Left ventricle myocardium inferior (tissue), 1 donor: ENCODE measurements at regions not wholly inside any gene's neighbourhood (a gene's known extent, or its start where the extent isn't known, plus 50 kb on each side); places are given as distances from the start of the nearest gene placed in this dataset.
"Not testable (repeated sequence)": the region's sequence is repeated elsewhere in the genome, so short reads cannot be mapped to it uniquely, and the experiment has no call there.

Experiments
- DNase-seq: peaks from one replicate; pipeline ENCODE4 v3.0.0-alpha.2; 2020
- H3K27ac ChIP-seq: fragments of 200-600 bp; replicated peaks from 2 replicates; pipeline ENCODE4 v1.8.0; 2021
- H3K27me3 ChIP-seq: fragments of 200-600 bp; 2 replicates; pipeline ENCODE4 v1.8.0; 2021; ENCODE audit warnings: low read depth
- H3K36me3 ChIP-seq: fragments of 200-600 bp; 2 replicates; pipeline ENCODE4 v1.8.0; 2021
- H3K4me1 ChIP-seq: fragments of 200-600 bp; 2 replicates; pipeline ENCODE4 v1.8.0; 2021
- H3K4me3 ChIP-seq: fragments of 200-600 bp; 2 replicates; pipeline ENCODE4 v1.8.0; 2021; ENCODE audit warnings: mild to moderate bottlenecking, moderate library complexity
- H3K9me3 ChIP-seq: fragments of 200-600 bp; replicated peaks from 2 replicates; pipeline ENCODE4 v1.8.0; 2021
- CTCF ChIP-seq: fragments of 200-600 bp; IDR thresholded peaks from 2 replicates; pipeline ENCODE4 v1.8.0; 2021; ENCODE audit warnings: antibody characterized with exemption, mild to moderate bottlenecking, borderline replicate concordance
- intact Hi-C: fragments of 100-400 bp; cut with micrococcal nuclease; formaldehyde crosslinking; loops from one replicate; pipeline ENCODE4 v1.11.0; 2022
- donor health status: DM: no; HTN: yes; CAD: no; lungs with severe emphysema.

- DNase-seq = no peak
- Histone ChIP-seq H3K27ac (no peak overlapping the region), H3K4me1 (no peaks in the 10 kb centered on the region), H3K36me3 (no peaks in the 10 kb centered on the region), H3K4me3 (no peak overlapping the region), H3K9me3 (no peaks in the 10 kb centered on the region), H3K27me3 (no peaks in the 10 kb centered on the region)
- no peak for TF ChIP-seq CTCF
- intact Hi-C loops = no loop called here
Measured at GRCh38 chr2:57698935-57699449, 347.6 kb upstream of the VRK2 start.

- Histone ChIP-seq H3K9me3 (no peaks in the 10 kb centered on the region), H3K36me3 (no peaks in the 10 kb centered on the region), H3K4me1 (no peaks in the 10 kb centered on the region), H3K27me3 (no peaks in the 10 kb centered on the region), H3K4me3 (no peak overlapping the region), H3K27ac (no peak overlapping the region)
- intact Hi-C loops = no loop called here
- no peak for TF ChIP-seq CTCF
- no peak for DNase-seq
Measured at GRCh38 chr2:57701391-57701791, 345.2 kb upstream of the VRK2 start.

- intact Hi-C loops = no loop called here
- no peak for TF ChIP-seq CTCF
- Histone ChIP-seq H3K4me1 (no peaks in the 10 kb centered on the region), H3K27ac (no peak overlapping the region), H3K9me3 (no peaks in the 10 kb centered on the region), H3K36me3 (no peaks in the 10 kb centered on the region), H3K27me3 (no peaks in the 10 kb centered on the region), H3K4me3 (no peak overlapping the region)
- no peak for DNase-seq
Measured at GRCh38 chr2:57703407-57703806, 343.2 kb upstream of the VRK2 start.

GRCh38 chr2:57707794-57708193 lies 338.8 kb upstream of the VRK2 start:
- H3K27ac ChIP-seq, H3K36me3 ChIP-seq, intact Hi-C loops, H3K4me3 ChIP-seq, H3K9me3 ChIP-seq, H3K27me3 ChIP-seq, H3K4me1 ChIP-seq, DNase-seq: not testable (repeated sequence)

GRCh38 chr2:57711991-57712390 lies 334.6 kb upstream of the VRK2 start:
- no peak for DNase-seq
- H3K27ac ChIP-seq = no peak overlapping the region
- H3K4me3 ChIP-seq = no peak overlapping the region
- H3K9me3 ChIP-seq = no peaks in the 10 kb centered on the region
- H3K27me3 ChIP-seq = no peaks in the 10 kb centered on the region
- no peak for TF ChIP-seq CTCF
- no peaks in the 10 kb centered on the region for H3K4me1 ChIP-seq
- no peaks in the 10 kb centered on the region for H3K36me3 ChIP-seq
- intact Hi-C loops = no loop called here

- Histone ChIP-seq H3K36me3 (no peaks in the 10 kb centered on the region), H3K27ac (no peak overlapping the region), H3K4me1 (peaks cover 4% of the 10 kb centered on the region), H3K4me3 (peak overlapping the region; percentile 32), H3K27me3 (no peaks in the 10 kb centered on the region), H3K9me3 (no peaks in the 10 kb centered on the region)
- intact Hi-C loops = no loop called here
- TF ChIP-seq CTCF = peak; percentile 76
- no peak for DNase-seq
Measured at GRCh38 chr2:57720728-57721627, 325.6 kb upstream of the VRK2 start.
